ENCODE measurements at regions not wholly inside any gene's neighbourhood (a gene's known extent, or its start where the extent isn't known, plus 50 kb on each side); places are given as distances from the start of the nearest gene placed in this dataset.

- Histone ChIP-seq H3K4me3 (ENCODE audit: low read depth, low read length) (no peak overlapping the region), H3K36me3 (ENCODE audit: control insufficient read depth, insufficient read depth, low read length) (no peaks in the 10 kb centered on the region), H3K27me3 (ENCODE audit: control insufficient read depth, insufficient read depth, low read length) (no peaks in the 10 kb centered on the region)
- DNase-seq (ENCODE audit: low read depth) (no peak), FAIRE-seq (no peak)
- no peak for TF ChIP-seq CTCF (IDR thresholded peaks at IDR 0.05; ENCODE audit: insufficient read depth, low read length, severe bottlenecking)
Measured at GRCh38 chr16:65519402-65519801, 397.5 kb upstream of the CDH11 start.

GRCh38 chr16:65515193-65515592, 393.3 kb upstream of the CDH11 start:
- no peaks in the 10 kb centered on the region for H3K36me3 ChIP-seq (ENCODE audit: control insufficient read depth, insufficient read depth, low read length)
- no peak overlapping the region for H3K4me3 ChIP-seq (ENCODE audit: low read depth, low read length)
- no peaks in the 10 kb centered on the region for H3K27me3 ChIP-seq (ENCODE audit: control insufficient read depth, insufficient read depth, low read length)
- TF ChIP-seq CTCF (IDR thresholded peaks at IDR 0.05; ENCODE audit: insufficient read depth, low read length, severe bottlenecking) = no peak
- no peak for DNase-seq (ENCODE audit: low read depth)
- FAIRE-seq = no peak

GRCh38 chr16:65510850-65511249, 389.0 kb upstream of the CDH11 start:
- no peaks in the 10 kb centered on the region for H3K36me3 ChIP-seq (ENCODE audit: control insufficient read depth, insufficient read depth, low read length)
- H3K27me3 ChIP-seq (ENCODE audit: control insufficient read depth, insufficient read depth, low read length) = no peaks in the 10 kb centered on the region
- FAIRE-seq (no peak), DNase-seq (ENCODE audit: low read depth) (no peak)
- no peak overlapping the region for H3K4me3 ChIP-seq (ENCODE audit: low read depth, low read length)
- no peak for TF ChIP-seq CTCF (IDR thresholded peaks at IDR 0.05; ENCODE audit: insufficient read depth, low read length, severe bottlenecking)

GRCh38 chr16:65510241-65510640, 388.4 kb upstream of the CDH11 start:
- no peak for DNase-seq (ENCODE audit: low read depth)
- Histone ChIP-seq H3K36me3 (ENCODE audit: control insufficient read depth, insufficient read depth, low read length) (no peaks in the 10 kb centered on the region), H3K27me3 (ENCODE audit: control insufficient read depth, insufficient read depth, low read length) (no peaks in the 10 kb centered on the region), H3K4me3 (ENCODE audit: low read depth, low read length) (no peak overlapping the region)
- no peak for FAIRE-seq
- no peak for TF ChIP-seq CTCF (IDR thresholded peaks at IDR 0.05; ENCODE audit: insufficient read depth, low read length, severe bottlenecking)

GRCh38 chr16:65509172-65509571, 387.3 kb upstream of the CDH11 start:
- TF ChIP-seq CTCF (IDR thresholded peaks at IDR 0.05; ENCODE audit: insufficient read depth, low read length, severe bottlenecking) = no peak
- Histone ChIP-seq H3K36me3 (ENCODE audit: control insufficient read depth, insufficient read depth, low read length) (no peaks in the 10 kb centered on the region), H3K4me3 (ENCODE audit: low read depth, low read length) (no peak overlapping the region), H3K27me3 (ENCODE audit: control insufficient read depth, insufficient read depth, low read length) (no peaks in the 10 kb centered on the region)
- no peak for FAIRE-seq
- peak; percentile 49 for DNase-seq (ENCODE audit: low read depth)

GRCh38 chr16:65500919-65501318, 379.1 kb upstream of the CDH11 start:
- Histone ChIP-seq H3K36me3 (ENCODE audit: control insufficient read depth, insufficient read depth, low read length) (no peaks in the 10 kb centered on the region), H3K27me3 (ENCODE audit: control insufficient read depth, insufficient read depth, low read length) (no peaks in the 10 kb centered on the region), H3K4me3 (ENCODE audit: low read depth, low read length) (no peak overlapping the region)
- FAIRE-seq = no peak
- TF ChIP-seq CTCF (IDR thresholded peaks at IDR 0.05; ENCODE audit: insufficient read depth, low read length, severe bottlenecking) = no peak
- no peak for DNase-seq (ENCODE audit: low read depth)

Data from bronchial epithelial cell (primary cell).